Endometrium (tissue), 2 donors: ENCODE measurements at regions not wholly inside any gene's neighbourhood (a gene's known extent, or its start where the extent isn't known, plus 50 kb on each side); places are given as distances from the start of the nearest gene placed in this dataset.
"Not testable (repeated sequence)": the region's sequence is repeated elsewhere in the genome, so short reads cannot be mapped to it uniquely, and the experiment has no call there.

ENCODE experiments used
- FAIRE-seq: peaks from 2 replicates; lab custom pipeline; 2012; peaks lifted over from hg19 to GRCh38; lab: Jason Lieb, UNC
- donor health status: control.
- donor health status: control.

- FAIRE-seq = not testable (repeated sequence)
Observed at GRCh38 chr12:19625551-19625950, 186.3 kb downstream of the AEBP2 start.

- no peak for FAIRE-seq
Observed at GRCh38 chr12:19627719-19628118, 188.4 kb downstream of the AEBP2 start.

- FAIRE-seq = no peak
Observed at GRCh38 chr12:19630536-19630935, 191.2 kb downstream of the AEBP2 start.

- FAIRE-seq = no peak
Observed at GRCh38 chr12:19633194-19633593, 193.9 kb downstream of the AEBP2 start.

GRCh38 chr12:19633641-19634040, 194.3 kb downstream of the AEBP2 start:
- FAIRE-seq = no peak

- no peak for FAIRE-seq
Observed at GRCh38 chr12:19639781-19640415, 200.6 kb downstream of the AEBP2 start.

- no peak for FAIRE-seq
Observed at GRCh38 chr12:19641235-19642080, 202.2 kb downstream of the AEBP2 start.

- no peak for FAIRE-seq
Observed at GRCh38 chr12:19642345-19642744, 203.1 kb downstream of the AEBP2 start.

- peak; percentile 89 for FAIRE-seq
Observed at GRCh38 chr12:19643635-19644034, 204.3 kb downstream of the AEBP2 start.

- FAIRE-seq = no peak
Observed at GRCh38 chr12:19644571-19644970, 205.3 kb downstream of the AEBP2 start.

GRCh38 chr12:19645823-19646222, 206.5 kb downstream of the AEBP2 start:
- FAIRE-seq = no peak

- FAIRE-seq = no peak
Observed at GRCh38 chr12:19646599-19646998, 207.3 kb downstream of the AEBP2 start.

GRCh38 chr12:19647806-19648556, 208.7 kb downstream of the AEBP2 start:
- FAIRE-seq = peak; percentile 68

- no peak for FAIRE-seq
Observed at GRCh38 chr12:19648591-19648990, 209.3 kb downstream of the AEBP2 start.

GRCh38 chr12:19652386-19652785, 213.1 kb downstream of the AEBP2 start:
- no peak for FAIRE-seq

GRCh38 chr12:19654650-19655376, 215.5 kb downstream of the AEBP2 start:
- peak; percentile 96 for FAIRE-seq

GRCh38 chr12:19657118-19657731, 217.9 kb downstream of the AEBP2 start:
- FAIRE-seq = no peak

GRCh38 chr12:19657732-19658130, 218.4 kb downstream of the AEBP2 start:
- FAIRE-seq = no peak

- peak; percentile 45 for FAIRE-seq
Observed at GRCh38 chr12:19659086-19659485, 219.8 kb downstream of the AEBP2 start.

- FAIRE-seq = no peak
Observed at GRCh38 chr12:19659501-19659900, 220.2 kb downstream of the AEBP2 start.

- no peak for FAIRE-seq
Observed at GRCh38 chr12:19665121-19665900, 226.0 kb downstream of the AEBP2 start.
